Esophagus muscularis mucosa (tissue), 4 donors: ENCODE measurements at regions not wholly inside any gene's neighbourhood (a gene's known extent, or its start where the extent isn't known, plus 50 kb on each side); places are given as distances from the start of the nearest gene placed in this dataset.

Experiments used
- EP300 ChIP-seq: sonication (generic); formaldehyde crosslinking; IDR thresholded peaks from one replicate; pipeline ENCODE4 v1.6.1; 2017; ENCODE audit warnings: antibody characterized with exemption
- POLR2A ChIP-seq: fragments of 450-650 bp; IDR thresholded peaks from one replicate; pipeline ENCODE4 v1.6.1; 2017; ENCODE audit warnings: antibody characterized with exemption, moderate library complexity, mild to moderate bottlenecking, low read depth
- POLR2AphosphoS5 ChIP-seq, 2 donors: sonication (generic); formaldehyde crosslinking; IDR thresholded peaks; one replicate each; pipeline ENCODE4 v1.6.1; 2017; ENCODE audit warnings: antibody characterized with exemption in 2 of 2
- TF ChIP-seq, protein P1 (sequence below), 3 experiments: fragments of 200-600 bp in 2 of 3; fragments of 450-650 bp in 1 of 3; sonication (generic) in 2 of 3; IDR thresholded peaks; one replicate each; pipeline ENCODE4 v1.5.1; 2017 to 2019; ENCODE audit warnings: antibody characterized with exemption in 3 of 3, mild to moderate bottlenecking in 2 of 3, moderate library complexity in 1 of 3

DNA sequence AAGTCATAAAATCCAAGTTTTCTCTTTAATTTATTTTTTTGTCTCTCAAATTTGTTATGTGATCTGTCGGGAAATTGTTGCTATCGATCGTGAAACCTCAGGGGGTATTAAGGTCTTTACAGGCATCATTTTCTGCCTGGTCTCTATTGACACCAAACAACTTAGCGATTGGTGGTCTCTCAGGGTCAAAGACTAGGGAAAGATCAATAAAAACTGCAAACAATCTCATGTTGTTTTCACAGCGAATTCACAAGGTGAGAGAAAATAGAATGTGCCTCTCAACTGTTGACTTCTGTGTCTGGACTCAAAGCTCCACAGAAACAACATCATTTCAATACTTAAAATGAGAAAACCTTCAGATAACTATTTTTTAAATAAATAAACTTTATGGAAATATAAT lies 645.4 kb upstream of the MIR17HG start:
- TF ChIP-seq, protein P1, sequence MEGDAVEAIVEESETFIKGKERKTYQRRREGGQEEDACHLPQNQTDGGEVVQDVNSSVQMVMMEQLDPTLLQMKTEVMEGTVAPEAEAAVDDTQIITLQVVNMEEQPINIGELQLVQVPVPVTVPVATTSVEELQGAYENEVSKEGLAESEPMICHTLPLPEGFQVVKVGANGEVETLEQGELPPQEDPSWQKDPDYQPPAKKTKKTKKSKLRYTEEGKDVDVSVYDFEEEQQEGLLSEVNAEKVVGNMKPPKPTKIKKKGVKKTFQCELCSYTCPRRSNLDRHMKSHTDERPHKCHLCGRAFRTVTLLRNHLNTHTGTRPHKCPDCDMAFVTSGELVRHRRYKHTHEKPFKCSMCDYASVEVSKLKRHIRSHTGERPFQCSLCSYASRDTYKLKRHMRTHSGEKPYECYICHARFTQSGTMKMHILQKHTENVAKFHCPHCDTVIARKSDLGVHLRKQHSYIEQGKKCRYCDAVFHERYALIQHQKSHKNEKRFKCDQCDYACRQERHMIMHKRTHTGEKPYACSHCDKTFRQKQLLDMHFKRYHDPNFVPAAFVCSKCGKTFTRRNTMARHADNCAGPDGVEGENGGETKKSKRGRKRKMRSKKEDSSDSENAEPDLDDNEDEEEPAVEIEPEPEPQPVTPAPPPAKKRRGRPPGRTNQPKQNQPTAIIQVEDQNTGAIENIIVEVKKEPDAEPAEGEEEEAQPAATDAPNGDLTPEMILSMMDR (IDR thresholded peaks at IDR 0.05) = no peak
- TF ChIP-seq POLR2A = no peak
- TF ChIP-seq EP300 = no peak
- TF ChIP-seq POLR2AphosphoS5 (IDR thresholded peaks at IDR 0.05) = no peak
